IMR-90 (cell line): ENCODE measurements at regions not wholly inside any gene's neighbourhood (a gene's known extent, or its start where the extent isn't known, plus 50 kb on each side); places are given as distances from the start of the nearest gene placed in this dataset.

Experiments
- ATAC-seq: fragments of 200-7000 bp; cut with Tn5 transposase; 2 replicates; pipeline ENCODE4 v1.9.1; 2020; ENCODE audit warnings: low read depth, mild to moderate bottlenecking, moderate library complexity
- BruUV-seq: library from RNA; stranded (reverse); fragments of 400-500 nt; replicated peaks from 2 replicates; lab custom pipeline; 2021; lab: Mats Ljungman, UMichigan
- CTCF ChIA-PET: fragments of 300-600 bp; formaldehyde crosslinking; extraction: SDS; loops from one replicate; lab custom pipeline; 2021; ENCODE audit warnings: antibody characterized with exemption; lab: Yijun Ruan, JAX
- POLR2A ChIA-PET: fragments of 300-600 bp; sonication (Branson Sonifier 250); formaldehyde crosslinking; loops from one replicate; lab custom pipeline; 2022; ENCODE audit warnings: antibody characterized with exemption; ENCODE audit not compliant: unreplicated experiment; lab: Charles Lee
- DNase-seq: peaks from one replicate; pipeline ENCODE4 v3.0.0; 2013
- H2AFZ ChIP-seq: replicated peaks from 2 replicates; pipeline ENCODE3; 2013; ENCODE audit warnings: low read length, mild to moderate bottlenecking; ENCODE audit not compliant: poor library complexity
- H2AK5ac ChIP-seq: 2 replicates; pipeline ENCODE4 v1.6.1; 2013; ENCODE audit warnings: low read depth, low read length, inconsistent platforms
- H2AK9ac ChIP-seq: replicated peaks from 2 replicates; pipeline ENCODE3; 2013; ENCODE audit warnings: mild to moderate bottlenecking, low read depth, low read length, moderate library complexity; ENCODE audit not compliant: poor library complexity
- H2BK120ac ChIP-seq: 2 replicates; pipeline ENCODE4 v1.6.1; 2013; ENCODE audit warnings: low read depth, low read length, inconsistent platforms
- H2BK15ac ChIP-seq: 3 replicates; pipeline ENCODE4 v1.6.1; 2013; ENCODE audit warnings: low read depth, low read length, inconsistent platforms
- H2BK20ac ChIP-seq: 2 replicates; pipeline ENCODE4 v1.6.1; 2013; ENCODE audit warnings: low read depth, mild to moderate bottlenecking, inconsistent platforms, low read length, moderate library complexity
- H2BK5ac ChIP-seq: 2 replicates; pipeline ENCODE4 v1.6.1; 2013; ENCODE audit warnings: mild to moderate bottlenecking, low read depth, low read length, inconsistent platforms; ENCODE audit not compliant: poor library complexity, severe bottlenecking
- H3K14ac ChIP-seq: replicated peaks from 2 replicates; pipeline ENCODE4 v1.6.1; 2013; ENCODE audit warnings: low read depth, low read length, inconsistent platforms
- H3K18ac ChIP-seq: 2 replicates; pipeline ENCODE4 v1.6.1; 2013; ENCODE audit warnings: low read depth, low read length, control low read depth
- H3K23ac ChIP-seq: 2 replicates; pipeline ENCODE4 v1.6.1; 2013; ENCODE audit warnings: low read depth, low read length, inconsistent platforms
- H3K27ac ChIP-seq: 2 replicates; pipeline ENCODE4 v1.5.1; 2013; ENCODE audit warnings: mild to moderate bottlenecking, control low read depth, low read length; ENCODE audit not compliant: insufficient read depth
- H3K27me3 ChIP-seq: 2 replicates; pipeline ENCODE4 v1.6.1; 2013; ENCODE audit warnings: low read length; ENCODE audit not compliant: control insufficient read depth, insufficient read depth
- H3K36me3 ChIP-seq: 2 replicates; pipeline ENCODE4 v1.6.1; 2013; ENCODE audit warnings: low read length, mixed read lengths; ENCODE audit not compliant: control insufficient read depth, insufficient read depth
- H3K4ac ChIP-seq: 2 replicates; pipeline ENCODE4 v1.6.1; 2013; ENCODE audit warnings: low read depth, low read length, inconsistent platforms
- H3K4me1 ChIP-seq: 2 replicates; pipeline ENCODE4 v1.6.1; 2013; ENCODE audit warnings: low read length, mixed read lengths; ENCODE audit not compliant: control insufficient read depth, insufficient read depth
- H3K4me2 ChIP-seq: 2 replicates; pipeline ENCODE4 v1.6.1; 2013; ENCODE audit warnings: low read depth, mild to moderate bottlenecking, control low read depth, low read length, moderate library complexity
- H3K4me3 ChIP-seq: 2 replicates; pipeline ENCODE4 v1.5.1; 2013; ENCODE audit warnings: low read depth, mild to moderate bottlenecking, control low read depth, low read length, moderate library complexity; ENCODE audit not compliant: insufficient read depth
- H3K56ac ChIP-seq: 2 replicates; pipeline ENCODE4 v1.6.1; 2013; ENCODE audit warnings: low read length, inconsistent platforms; ENCODE audit not compliant: insufficient read depth; ENCODE audit errors: extremely low read depth
- H3K79me1 ChIP-seq, 2 experiments: 2 replicates each; pipeline ENCODE4 v1.6.1; 2013; ENCODE audit warnings: low read length in 2 of 2, inconsistent platforms in 1 of 2, low read depth in 1 of 2
- H3K9ac ChIP-seq: 2 replicates; pipeline ENCODE4 v1.6.1; 2013; ENCODE audit warnings: low read depth, low read length, control low read depth
- H3K9me1 ChIP-seq: 2 replicates; pipeline ENCODE4 v1.6.1; 2013; ENCODE audit warnings: low read length, inconsistent platforms; ENCODE audit not compliant: insufficient read depth
- H3K9me3 ChIP-seq: 2 replicates; pipeline ENCODE4 v1.6.1; 2013; ENCODE audit warnings: low read length; ENCODE audit not compliant: control insufficient read depth, insufficient read depth
- H4K20me1 ChIP-seq: 2 replicates; pipeline ENCODE4 v1.6.1; 2013; ENCODE audit warnings: low read length, inconsistent platforms; ENCODE audit not compliant: insufficient read depth
- H4K5ac ChIP-seq: 2 replicates; pipeline ENCODE4 v1.6.1; 2013; ENCODE audit warnings: mild to moderate bottlenecking, low read depth, low read length, control low read depth
- H4K8ac ChIP-seq, 2 experiments: 2 replicates each; pipeline ENCODE4 v1.6.1; 2013; ENCODE audit warnings: low read depth in 2 of 2, low read length in 2 of 2, control low read depth in 1 of 2, inconsistent platforms in 1 of 2
- H4K91ac ChIP-seq: 2 replicates; pipeline ENCODE4 v1.6.1; 2013; ENCODE audit warnings: low read depth, low read length, inconsistent platforms; ENCODE audit not compliant: insufficient read depth
- BHLHE40 ChIP-seq: fragments of 150-350 bp; IDR thresholded peaks from 2 replicates; pipeline ENCODE4 v1.6.1; 2016; ENCODE audit warnings: mild to moderate bottlenecking, low read depth, low read length
- CEBPB ChIP-seq: IDR thresholded peaks from 2 replicates; pipeline ENCODE4 v1.6.1; 2012; ENCODE audit warnings: low read depth, low read length, improper control_type of control experiment
- CHD1 ChIP-seq: IDR thresholded peaks from 2 replicates; pipeline ENCODE4 v1.6.1; 2012; ENCODE audit warnings: low read depth, low read length, improper control_type of control experiment
- CTCF ChIP-seq: conservative IDR thresholded peaks from 2 replicates; pipeline ENCODE4 v1.5.1; 2012; ENCODE audit warnings: mild to moderate bottlenecking, low read depth, low read length, improper control_type of control experiment
- ELK1 ChIP-seq: fragments of 150-350 bp; IDR thresholded peaks from 2 replicates; pipeline ENCODE4 v1.6.1; 2016; ENCODE audit warnings: low read depth, mild to moderate bottlenecking, low read length, moderate library complexity, borderline replicate concordance
- FOS ChIP-seq: fragments of 150-350 bp; IDR thresholded peaks from 2 replicates; pipeline ENCODE4 v1.6.1; 2016; ENCODE audit warnings: low read depth, low read length
- MAFK ChIP-seq: IDR thresholded peaks from 2 replicates; pipeline ENCODE4 v1.6.1; 2012; ENCODE audit warnings: low read depth, low read length, improper control_type of control experiment
- MAZ ChIP-seq: IDR thresholded peaks from 2 replicates; pipeline ENCODE4 v1.6.1; 2012; ENCODE audit warnings: low read depth, mild to moderate bottlenecking, low read length, improper control_type of control experiment, moderate library complexity, borderline replicate concordance
- MXI1 ChIP-seq: IDR thresholded peaks from 2 replicates; pipeline ENCODE4 v1.6.1; 2012; ENCODE audit warnings: low read depth, mild to moderate bottlenecking, low read length, moderate library complexity, borderline replicate concordance
- NFE2L2 ChIP-seq: fragments of 150-350 bp; IDR thresholded peaks from 2 replicates; pipeline ENCODE4 v1.6.1; 2016; ENCODE audit warnings: low read depth, mild to moderate bottlenecking, low read length
- POLR2A ChIP-seq: IDR thresholded peaks from 2 replicates; pipeline ENCODE4 v1.6.1; 2012; ENCODE audit warnings: mild to moderate bottlenecking, low read depth, low read length
- RAD21 ChIP-seq: IDR thresholded peaks from 2 replicates; pipeline ENCODE4 v1.6.1; 2012; ENCODE audit warnings: low read length, improper control_type of control experiment
- RCOR1 ChIP-seq: IDR thresholded peaks from 2 replicates; pipeline ENCODE4 v1.6.1; 2012; ENCODE audit warnings: mild to moderate bottlenecking, low read length, improper control_type of control experiment; ENCODE audit not compliant: insufficient replicate concordance
- RFX5 ChIP-seq: IDR thresholded peaks from 2 replicates; pipeline ENCODE4 v1.8.0; 2012; ENCODE audit warnings: low read depth, mild to moderate bottlenecking, low read length, moderate library complexity
- SMC3 ChIP-seq: fragments of 150-350 bp; IDR thresholded peaks from 2 replicates; pipeline ENCODE4 v1.6.1; 2016; ENCODE audit warnings: low read depth, mild to moderate bottlenecking, antibody characterized with exemption, low read length, moderate library complexity
- USF2 ChIP-seq: fragments of 150-350 bp; IDR thresholded peaks from 2 replicates; pipeline ENCODE4 v1.6.1; 2017; ENCODE audit warnings: mild to moderate bottlenecking, antibody characterized with exemption, low read length, low read depth
- WGBS, 2 experiments: methylation state at CpG; one replicate each; pipeline versions ENCODE4 v1.1.5 to v1.1.7; 2013; ENCODE audit warnings: missing lambda C conversion rate in 2 of 2; ENCODE audit not compliant: insufficient read length in 1 of 2; ENCODE audit errors: extremely low coverage in 2 of 2; 5-methylcytosine and 5-hydroxymethylcytosine counted together
- dilution Hi-C: fragments of 300-500 bp; cut with HindIII; formaldehyde crosslinking; loops from one replicate; pipeline ENCODE4 v1.14.3; 2018; ENCODE audit warnings: low sequenced_read_pairs; ENCODE audit not compliant: unreplicated experiment
- in situ Hi-C: fragments of 300-500 bp; cut with MboI; formaldehyde crosslinking; loops from 3 replicates; pipeline ENCODE4 v1.14.3; 2019; ENCODE audit warnings: low sequenced_read_pairs, inconsistent platforms, mixed read lengths
- intact Hi-C: fragments of 100-400 bp; cut with micrococcal nuclease; formaldehyde crosslinking; loops from 2 replicates; pipeline ENCODE4 v1.10.0; 2022

GRCh38 chrX:42123369-42123768 is 200.0 kb upstream of the CASK start:
- ATAC-seq: no peak
- no peak overlapping the region for H3K23ac ChIP-seq
- H3K27me3 ChIP-seq: peaks cover 2% of the 10 kb centered on the region
- H3K27ac ChIP-seq: no peak overlapping the region
- no peak overlapping the region for H4K8ac ChIP-seq
- H3K9ac ChIP-seq: no peak overlapping the region
- H4K91ac ChIP-seq: no peak overlapping the region
- H3K36me3 ChIP-seq: no peaks in the 10 kb centered on the region
- no peaks in the 10 kb centered on the region for H3K9me3 ChIP-seq
- H2BK15ac ChIP-seq: no peak overlapping the region
- no peaks in the 10 kb centered on the region for H3K9me1 ChIP-seq
- H2BK120ac ChIP-seq: no peak overlapping the region
- intact Hi-C loops: no loop called here
- H3K79me1 ChIP-seq: no peaks in the 10 kb centered on the region
- H2AK9ac ChIP-seq: no peak overlapping the region
- TF ChIP-seq FOS: no peak
- no peak for TF ChIP-seq RCOR1
- TF ChIP-seq MAZ: no peak
- TF ChIP-seq SMC3: no peak
- no peak for TF ChIP-seq ELK1
- no peak for TF ChIP-seq BHLHE40
- no peak for TF ChIP-seq CTCF
- TF ChIP-seq POLR2A: no peak
- TF ChIP-seq MAFK: no peak
- TF ChIP-seq RFX5: no peak
- TF ChIP-seq USF2: no peak
- no peak for TF ChIP-seq CEBPB
- no peak for TF ChIP-seq MXI1
- no peak for TF ChIP-seq CHD1
- TF ChIP-seq RAD21: no peak
- no peak for TF ChIP-seq NFE2L2
- no CpG with 5 or more reads among the region's 4 CpGs for WGBS, 2 experiments
- ChIA-PET CTCF (no interaction called here), POLR2A (no interaction called here)
- H3K4me2 ChIP-seq: no peak overlapping the region
- H2BK20ac ChIP-seq: no peak overlapping the region
- no peak overlapping the region for H4K5ac ChIP-seq
- H3K4me1 ChIP-seq: no peaks in the 10 kb centered on the region
- H3K56ac ChIP-seq: no peak overlapping the region
- BruUV-seq: no TSS peak
- H2AFZ ChIP-seq: no peak overlapping the region
- in situ Hi-C loops: no loop called here
- DNase-seq: no peak
- no peak overlapping the region for H3K18ac ChIP-seq
- H3K4ac ChIP-seq: no peak overlapping the region
- H3K14ac ChIP-seq: no peak overlapping the region
- H3K4me3 ChIP-seq: no peak overlapping the region
- no peak overlapping the region for H2AK5ac ChIP-seq
- no peaks in the 10 kb centered on the region for H4K20me1 ChIP-seq
- dilution Hi-C loops: no loop called here
- H2BK5ac ChIP-seq: no peak overlapping the region
